WTC11 (cell line): ENCODE measurements at regions not wholly inside any gene's neighbourhood (a gene's known extent, or its start where the extent isn't known, plus 50 kb on each side); places are given as distances from the start of the nearest gene placed in this dataset.

Source experiments
- ATF1 ChIP-seq: sonication (generic); formaldehyde crosslinking; IDR thresholded peaks from 2 replicates; pipeline ENCODE4 v1.8.1; 2023; ENCODE audit warnings: mild to moderate bottlenecking, moderate library complexity, missing genetic modification reagents
- CTCF ChIP-seq: fragments of 200-600 bp; IDR thresholded peaks from 2 replicates; pipeline ENCODE4 v1.8.0; 2022; ENCODE audit warnings: antibody characterized with exemption
- GRHL2 ChIP-seq: fragments of 250-450 bp; sonication (Bioruptor Pico); IDR thresholded peaks from 2 replicates; pipeline ENCODE4 v1.8.0; 2022; ENCODE audit warnings: mild to moderate bottlenecking, moderate library complexity; ENCODE audit not compliant: insufficient replicate concordance, severe bottlenecking
- TCF7 ChIP-seq: sonication (generic); formaldehyde crosslinking; IDR thresholded peaks from 2 replicates; pipeline ENCODE4 v1.8.0; 2022; ENCODE audit warnings: mild to moderate bottlenecking, low read depth, missing genetic modification reagents, moderate library complexity
- ZNF512 ChIP-seq: sonication (generic); formaldehyde crosslinking; IDR thresholded peaks from 2 replicates; pipeline ENCODE4 v1.8.1; 2022; ENCODE audit warnings: missing genetic modification reagents, borderline replicate concordance

- TF ChIP-seq CTCF (no peak), TCF7 (CRISPR knock-in tag) (no peak), GRHL2 (CRISPR knock-in tag) (no peak), ZNF512 (no peak), ATF1 (no peak)
Measured at GRCh38 chr20:51959066-51959542, 156.8 kb upstream of the SALL4 start.
